ENCODE measurements at regions not wholly inside any gene's neighbourhood (a gene's known extent, or its start where the extent isn't known, plus 50 kb on each side); places are given as distances from the start of the nearest gene placed in this dataset.

DNA sequence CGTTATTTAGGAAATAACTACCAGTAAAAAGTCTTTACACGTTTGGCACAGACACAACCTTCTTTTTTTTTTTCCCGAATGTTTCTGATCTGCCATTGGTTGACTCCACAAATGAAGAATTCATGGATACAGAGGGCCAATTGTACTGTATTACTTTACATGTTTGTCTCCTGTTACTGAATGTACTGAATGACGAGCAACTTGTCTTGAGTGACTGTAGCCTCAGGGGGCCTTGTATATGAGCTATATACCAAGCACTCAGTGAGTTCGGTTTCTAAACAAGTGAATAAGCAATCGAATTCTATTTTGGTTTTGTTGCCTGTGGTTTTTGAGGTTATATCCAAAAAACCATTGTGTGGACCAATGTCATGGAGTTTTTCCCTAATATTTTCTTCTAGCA lies 480.0 kb upstream of the SYT1 start:
- H3K27me3 ChIP-seq (ENCODE audit: low read length), result no peaks in the 10 kb centered on the region
- H3K9ac ChIP-seq (ENCODE audit: low read length), result no peak overlapping the region
- no peaks in the 10 kb centered on the region for H3K79me2 ChIP-seq (ENCODE audit: low read length)
- H3K4me3 ChIP-seq (ENCODE audit: low read length), result no peak overlapping the region
- no peak for DNase-seq
- H2AFZ ChIP-seq (ENCODE audit: low read length), result no peak overlapping the region
- no peaks in the 10 kb centered on the region for H3K9me3 ChIP-seq (ENCODE audit: low read length)
- H3K4me1 ChIP-seq (ENCODE audit: low read length), result no peaks in the 10 kb centered on the region
- H3K27ac ChIP-seq (ENCODE audit: low read length), result no peak overlapping the region
- H3K4me2 ChIP-seq (ENCODE audit: low read depth, low read length, poor library complexity, severe bottlenecking), result no peak overlapping the region
- H3K9me2 ChIP-seq (replicated peaks; ENCODE audit: insufficient read depth, low read length), result peaks cover 2% of the 10 kb centered on the region; the same call in 1 of the 2 replicates
- no peaks in the 10 kb centered on the region for H4K20me1 ChIP-seq (ENCODE audit: insufficient read depth, low read depth, low read length)
- no peaks in the 10 kb centered on the region for H3K36me3 ChIP-seq (ENCODE audit: insufficient read depth, low read length)

DNA sequence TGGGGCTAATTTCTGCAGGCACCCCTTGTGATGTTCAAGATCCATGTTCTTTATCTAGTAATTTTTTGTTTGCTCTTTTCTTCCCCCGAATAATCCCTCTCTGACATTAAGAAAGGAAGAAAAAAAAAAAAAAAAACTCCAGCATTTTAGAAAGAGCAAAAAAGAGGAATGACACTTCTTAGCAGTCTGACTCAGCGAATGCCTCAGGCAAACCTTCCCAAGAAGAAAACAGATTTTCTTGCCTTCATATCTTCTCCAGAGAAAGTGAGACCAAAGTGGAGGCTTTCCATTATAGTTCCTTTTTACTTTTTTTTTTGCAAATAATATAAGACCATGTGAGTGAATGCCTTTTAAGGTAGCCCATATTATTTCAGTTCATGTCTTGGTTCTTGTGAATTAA lies 479.0 kb upstream of the SYT1 start:
- no peaks in the 10 kb centered on the region for H3K27me3 ChIP-seq (ENCODE audit: low read length)
- no peak overlapping the region for H3K4me2 ChIP-seq (ENCODE audit: low read depth, low read length, poor library complexity, severe bottlenecking)
- no peak for DNase-seq
- no peaks in the 10 kb centered on the region for H3K9me3 ChIP-seq (ENCODE audit: low read length)
- no peak overlapping the region for H3K27ac ChIP-seq (ENCODE audit: low read length)
- H3K9me2 ChIP-seq (replicated peaks; ENCODE audit: insufficient read depth, low read length), result peaks cover 6% of the 10 kb centered on the region; the same call in 1 of the 2 replicates
- H3K9ac ChIP-seq (ENCODE audit: low read length), result no peak overlapping the region
- no peak overlapping the region for H2AFZ ChIP-seq (ENCODE audit: low read length)
- no peaks in the 10 kb centered on the region for H3K4me1 ChIP-seq (ENCODE audit: low read length)
- no peaks in the 10 kb centered on the region for H3K79me2 ChIP-seq (ENCODE audit: low read length)
- no peak overlapping the region for H3K4me3 ChIP-seq (ENCODE audit: low read length)
- no peaks in the 10 kb centered on the region for H4K20me1 ChIP-seq (ENCODE audit: insufficient read depth, low read depth, low read length)
- no peaks in the 10 kb centered on the region for H3K36me3 ChIP-seq (ENCODE audit: insufficient read depth, low read length)

DNA sequence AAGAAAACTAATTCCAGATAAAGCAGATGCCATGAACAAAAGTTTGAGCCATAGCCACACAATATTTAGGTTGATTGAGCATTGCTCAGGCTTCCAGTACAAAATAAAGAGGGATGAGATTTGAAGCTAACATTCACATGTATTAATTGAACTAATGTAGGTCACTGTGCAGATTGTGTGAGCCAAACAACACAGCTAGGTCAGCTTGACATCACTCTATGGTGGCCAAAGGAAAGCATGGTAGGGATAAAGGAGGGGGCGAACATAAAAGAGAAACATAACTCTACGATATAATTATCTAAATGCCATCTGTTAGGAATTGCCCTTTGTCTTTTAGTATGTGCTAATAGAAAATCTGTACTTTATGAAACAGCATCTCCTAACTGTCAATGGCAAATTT lies 477.7 kb upstream of the SYT1 start:
- Histone ChIP-seq H3K4me3 (ENCODE audit: low read length) (no peak overlapping the region), H3K9ac (ENCODE audit: low read length) (no peak overlapping the region), H3K4me1 (ENCODE audit: low read length) (no peaks in the 10 kb centered on the region), H3K9me2 (replicated peaks; ENCODE audit: insufficient read depth, low read length) (peaks cover 6% of the 10 kb centered on the region; the same call in 1 of the 2 replicates), H3K27ac (ENCODE audit: low read length) (no peak overlapping the region), H3K79me2 (ENCODE audit: low read length) (no peaks in the 10 kb centered on the region), H4K20me1 (ENCODE audit: insufficient read depth, low read depth, low read length) (no peaks in the 10 kb centered on the region), H3K4me2 (ENCODE audit: low read depth, low read length, poor library complexity, severe bottlenecking) (no peak overlapping the region), H3K36me3 (ENCODE audit: insufficient read depth, low read length) (no peaks in the 10 kb centered on the region), H2AFZ (ENCODE audit: low read length) (no peak overlapping the region), H3K27me3 (ENCODE audit: low read length) (no peaks in the 10 kb centered on the region), H3K9me3 (ENCODE audit: low read length) (no peaks in the 10 kb centered on the region)
- DNase-seq, result no peak

DNA sequence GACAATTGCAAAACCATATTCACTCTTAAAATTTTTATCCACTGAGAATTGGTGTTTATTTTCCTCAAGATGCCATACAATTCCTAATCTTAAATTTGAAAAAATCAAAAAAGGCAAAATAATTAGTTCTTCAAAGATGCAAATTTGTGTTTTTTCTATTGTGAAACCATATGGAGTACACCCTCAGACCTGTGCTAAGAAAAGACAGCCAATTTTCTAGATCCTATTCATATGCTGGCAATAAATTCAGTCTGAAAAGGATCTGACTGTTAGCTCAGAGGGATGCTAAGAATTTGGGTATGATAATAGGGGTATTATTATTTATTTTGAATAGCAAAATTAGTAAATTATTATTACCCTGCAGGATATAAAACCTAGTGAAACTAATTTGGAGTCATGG lies 476.9 kb upstream of the SYT1 start:
- no peaks in the 10 kb centered on the region for H4K20me1 ChIP-seq (ENCODE audit: insufficient read depth, low read depth, low read length)
- H3K4me3 ChIP-seq (ENCODE audit: low read length), result no peak overlapping the region
- peaks cover 6% of the 10 kb centered on the region; the same call in 1 of the 2 replicates for H3K9me2 ChIP-seq (replicated peaks; ENCODE audit: insufficient read depth, low read length)
- H3K27ac ChIP-seq (ENCODE audit: low read length), result no peak overlapping the region
- no peaks in the 10 kb centered on the region for H3K9me3 ChIP-seq (ENCODE audit: low read length)
- no peak for DNase-seq
- H3K27me3 ChIP-seq (ENCODE audit: low read length), result no peaks in the 10 kb centered on the region
- H3K36me3 ChIP-seq (ENCODE audit: insufficient read depth, low read length), result no peaks in the 10 kb centered on the region
- no peak overlapping the region for H3K9ac ChIP-seq (ENCODE audit: low read length)
- H2AFZ ChIP-seq (ENCODE audit: low read length), result no peak overlapping the region
- no peaks in the 10 kb centered on the region for H3K4me1 ChIP-seq (ENCODE audit: low read length)
- H3K79me2 ChIP-seq (ENCODE audit: low read length), result no peaks in the 10 kb centered on the region
- H3K4me2 ChIP-seq (ENCODE audit: low read depth, low read length, poor library complexity, severe bottlenecking), result no peak overlapping the region

DNA sequence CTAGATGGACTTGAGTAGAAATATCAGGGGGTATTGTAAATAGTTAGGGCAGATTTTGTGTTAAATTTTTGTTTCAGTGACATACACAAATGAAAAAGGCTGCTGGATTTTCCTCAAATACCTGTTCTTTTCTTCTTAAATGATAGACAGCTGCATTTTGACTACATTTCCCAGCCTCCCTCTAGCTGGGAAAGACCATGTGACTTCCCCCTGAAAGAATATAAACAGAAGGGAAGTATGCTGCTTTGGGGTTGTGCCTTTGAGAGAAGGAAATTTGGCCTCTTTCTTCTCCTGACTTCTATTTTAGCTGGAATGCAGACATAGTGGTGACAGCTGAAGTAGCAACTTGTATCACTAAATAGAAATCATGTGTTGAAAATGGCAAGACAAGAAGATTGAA lies 476.1 kb upstream of the SYT1 start:
- Histone ChIP-seq H4K20me1 (ENCODE audit: insufficient read depth, low read depth, low read length) (no peaks in the 10 kb centered on the region), H3K9ac (ENCODE audit: low read length) (no peak overlapping the region), H3K36me3 (ENCODE audit: insufficient read depth, low read length) (no peaks in the 10 kb centered on the region), H3K4me1 (ENCODE audit: low read length) (no peaks in the 10 kb centered on the region), H2AFZ (ENCODE audit: low read length) (no peak overlapping the region), H3K4me2 (ENCODE audit: low read depth, low read length, poor library complexity, severe bottlenecking) (no peak overlapping the region), H3K9me3 (ENCODE audit: low read length) (no peaks in the 10 kb centered on the region), H3K79me2 (ENCODE audit: low read length) (no peaks in the 10 kb centered on the region), H3K4me3 (ENCODE audit: low read length) (no peak overlapping the region), H3K27me3 (ENCODE audit: low read length) (no peaks in the 10 kb centered on the region), H3K9me2 (replicated peaks; ENCODE audit: insufficient read depth, low read length) (peaks cover 6% of the 10 kb centered on the region; the same call in 1 of the 2 replicates), H3K27ac (ENCODE audit: low read length) (no peak overlapping the region)
- DNase-seq, result no peak

DNA sequence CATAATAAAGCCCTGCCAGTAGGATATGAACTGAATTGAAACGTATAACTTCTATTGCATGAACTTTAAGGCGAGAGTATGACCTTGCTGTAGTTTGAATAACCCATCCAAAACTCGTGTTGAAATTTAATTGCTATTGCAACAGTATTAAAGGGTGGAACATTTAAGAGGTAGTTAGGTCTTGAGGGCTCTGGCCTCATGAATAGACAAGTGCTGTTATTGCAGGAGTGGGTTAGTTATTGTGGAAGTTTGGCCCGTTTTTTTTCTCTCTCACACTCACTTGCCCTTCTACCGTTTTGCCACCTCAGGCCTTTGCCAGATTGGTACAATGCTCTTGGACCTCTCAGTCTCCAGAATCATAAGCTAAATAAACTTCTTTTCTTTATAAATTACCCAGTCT lies 473.7 kb upstream of the SYT1 start:
- Histone ChIP-seq H3K27me3 (ENCODE audit: low read length) (no peaks in the 10 kb centered on the region), H3K27ac (ENCODE audit: low read length) (no peak overlapping the region), H3K4me2 (ENCODE audit: low read depth, low read length, poor library complexity, severe bottlenecking) (no peak overlapping the region), H2AFZ (ENCODE audit: low read length) (no peak overlapping the region), H3K9ac (ENCODE audit: low read length) (no peak overlapping the region), H3K9me3 (ENCODE audit: low read length) (no peaks in the 10 kb centered on the region), H3K79me2 (ENCODE audit: low read length) (no peaks in the 10 kb centered on the region), H3K4me3 (ENCODE audit: low read length) (no peak overlapping the region), H3K9me2 (replicated peaks; ENCODE audit: insufficient read depth, low read length) (peaks cover 6% of the 10 kb centered on the region; the same call in 1 of the 2 replicates), H3K4me1 (ENCODE audit: low read length) (no peaks in the 10 kb centered on the region), H3K36me3 (ENCODE audit: insufficient read depth, low read length) (no peaks in the 10 kb centered on the region), H4K20me1 (ENCODE audit: insufficient read depth, low read depth, low read length) (no peaks in the 10 kb centered on the region)
- DNase-seq, result no peak

DNA sequence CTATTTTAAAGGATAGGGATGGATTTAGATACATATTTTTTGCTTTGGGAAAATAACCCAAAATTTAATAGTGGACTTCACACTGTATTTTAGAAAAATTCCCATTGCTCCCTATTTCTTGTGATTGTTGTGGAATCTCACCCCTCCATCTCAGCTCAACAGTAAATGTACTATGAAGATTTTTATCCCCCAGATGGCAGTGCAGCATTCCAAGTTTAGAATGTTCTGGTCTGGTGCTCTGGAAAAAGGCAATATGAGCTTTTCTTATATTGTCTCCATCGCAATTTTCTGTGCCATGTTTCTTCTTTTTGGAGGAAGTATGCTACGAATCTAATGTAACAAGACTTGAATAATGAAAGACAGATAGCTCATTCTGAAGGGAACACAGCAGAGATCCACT lies 471.7 kb upstream of the SYT1 start:
- Histone ChIP-seq H3K4me2 (ENCODE audit: low read depth, low read length, poor library complexity, severe bottlenecking) (no peak overlapping the region), H3K27me3 (ENCODE audit: low read length) (no peaks in the 10 kb centered on the region), H4K20me1 (ENCODE audit: insufficient read depth, low read depth, low read length) (no peaks in the 10 kb centered on the region), H3K4me1 (ENCODE audit: low read length) (no peaks in the 10 kb centered on the region), H3K79me2 (ENCODE audit: low read length) (no peaks in the 10 kb centered on the region), H3K27ac (ENCODE audit: low read length) (no peak overlapping the region), H3K9me3 (ENCODE audit: low read length) (no peaks in the 10 kb centered on the region), H3K9ac (ENCODE audit: low read length) (no peak overlapping the region), H3K9me2 (replicated peaks; ENCODE audit: insufficient read depth, low read length) (peaks cover 6% of the 10 kb centered on the region; the same call in 1 of the 2 replicates), H3K36me3 (ENCODE audit: insufficient read depth, low read length) (no peaks in the 10 kb centered on the region), H3K4me3 (ENCODE audit: low read length) (no peak overlapping the region), H2AFZ (ENCODE audit: low read length) (no peak overlapping the region)
- no peak for DNase-seq

DNA sequence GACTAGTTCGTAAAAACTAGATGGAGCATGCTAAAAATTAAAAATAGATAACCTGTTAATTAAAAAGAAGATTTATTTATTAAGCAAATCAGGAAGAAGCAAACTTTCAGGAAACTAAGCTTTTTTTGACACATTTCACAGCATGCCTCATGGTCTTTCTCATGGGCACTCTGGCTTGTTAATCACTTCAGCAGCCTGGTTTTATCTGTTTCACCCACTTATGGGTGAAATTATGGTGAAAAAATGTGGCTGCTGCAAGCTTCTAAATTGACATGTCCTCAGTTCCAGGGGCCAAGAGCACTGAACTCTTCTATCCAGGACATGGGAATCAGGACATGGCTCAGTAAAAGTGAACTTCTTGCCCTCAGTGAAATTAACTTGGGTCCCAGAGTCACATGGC lies 468.6 kb upstream of the SYT1 start:
- no peak overlapping the region for H3K9ac ChIP-seq (ENCODE audit: low read length)
- H3K9me3 ChIP-seq (ENCODE audit: low read length), result no peaks in the 10 kb centered on the region
- no peak for DNase-seq
- no peaks in the 10 kb centered on the region for H3K4me1 ChIP-seq (ENCODE audit: low read length)
- H3K36me3 ChIP-seq (ENCODE audit: insufficient read depth, low read length), result no peaks in the 10 kb centered on the region
- H3K27ac ChIP-seq (ENCODE audit: low read length), result no peak overlapping the region
- no peak overlapping the region for H3K4me2 ChIP-seq (ENCODE audit: low read depth, low read length, poor library complexity, severe bottlenecking)
- no peaks in the 10 kb centered on the region for H3K27me3 ChIP-seq (ENCODE audit: low read length)
- H4K20me1 ChIP-seq (ENCODE audit: insufficient read depth, low read depth, low read length), result no peaks in the 10 kb centered on the region
- H3K79me2 ChIP-seq (ENCODE audit: low read length), result no peaks in the 10 kb centered on the region
- no peak overlapping the region for H2AFZ ChIP-seq (ENCODE audit: low read length)
- H3K9me2 ChIP-seq (replicated peaks; ENCODE audit: insufficient read depth, low read length), result no peaks in the 10 kb centered on the region
- no peak overlapping the region for H3K4me3 ChIP-seq (ENCODE audit: low read length)

DNA sequence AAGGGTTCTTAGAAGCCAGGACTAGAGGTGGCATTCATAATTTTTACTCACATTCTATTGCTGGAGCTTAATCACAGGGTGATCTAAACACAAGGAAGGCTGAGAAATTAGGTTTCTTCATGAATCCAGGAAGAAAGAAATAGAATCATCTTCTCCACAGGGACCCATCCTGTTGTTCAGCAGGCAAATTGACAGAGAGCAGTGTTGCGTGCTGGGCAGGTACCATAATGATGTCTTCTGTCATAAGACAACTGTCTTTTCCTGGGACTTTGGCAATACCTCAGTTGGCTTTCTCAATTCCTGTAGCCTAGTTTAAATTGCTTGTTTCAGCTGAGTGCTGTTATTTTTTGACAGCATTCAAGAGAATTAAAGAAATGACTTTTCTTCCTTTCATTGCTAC lies 468.0 kb upstream of the SYT1 start:
- no peak overlapping the region for H3K27ac ChIP-seq (ENCODE audit: low read length)
- DNase-seq, result no peak
- H4K20me1 ChIP-seq (ENCODE audit: insufficient read depth, low read depth, low read length), result no peaks in the 10 kb centered on the region
- H3K79me2 ChIP-seq (ENCODE audit: low read length), result no peaks in the 10 kb centered on the region
- no peaks in the 10 kb centered on the region for H3K36me3 ChIP-seq (ENCODE audit: insufficient read depth, low read length)
- H2AFZ ChIP-seq (ENCODE audit: low read length), result no peak overlapping the region
- H3K9me2 ChIP-seq (replicated peaks; ENCODE audit: insufficient read depth, low read length), result no peaks in the 10 kb centered on the region
- H3K9ac ChIP-seq (ENCODE audit: low read length), result no peak overlapping the region
- no peaks in the 10 kb centered on the region for H3K9me3 ChIP-seq (ENCODE audit: low read length)
- H3K4me1 ChIP-seq (ENCODE audit: low read length), result no peaks in the 10 kb centered on the region
- H3K27me3 ChIP-seq (ENCODE audit: low read length), result no peaks in the 10 kb centered on the region
- H3K4me3 ChIP-seq (ENCODE audit: low read length), result no peak overlapping the region
- no peak overlapping the region for H3K4me2 ChIP-seq (ENCODE audit: low read depth, low read length, poor library complexity, severe bottlenecking)

All from Karpas-422 (cell line).